Endodermal cell (in vitro differentiated cells): ENCODE measurements at regions not wholly inside any gene's neighbourhood (a gene's known extent, or its start where the extent isn't known, plus 50 kb on each side); places are given as distances from the start of the nearest gene placed in this dataset.
A peak's percentile ranks its signal among the peaks of the same experiment; 100 is the strongest.

Experiments
- DNase-seq: peaks from one replicate; pipeline ENCODE4 v3.0.0-alpha.2; 2017
- H3K27ac ChIP-seq: 2 replicates; pipeline ENCODE4 v1.5.1; 2013; ENCODE audit warnings: mild to moderate bottlenecking, low read depth, low read length, moderate library complexity
- H3K27me3 ChIP-seq: 2 replicates; pipeline ENCODE4 v1.6.1; 2013; ENCODE audit warnings: mild to moderate bottlenecking, low read length, moderate library complexity; ENCODE audit not compliant: insufficient read depth, control insufficient read depth, poor library complexity, severe bottlenecking
- H3K36me3 ChIP-seq: 2 replicates; pipeline ENCODE4 v1.7.0; 2013; ENCODE audit warnings: mild to moderate bottlenecking, low read length, moderate library complexity; ENCODE audit not compliant: control insufficient read depth, insufficient read depth
- H3K4me1 ChIP-seq: one replicate; pipeline ENCODE4 v1.7.0; 2013; ENCODE audit warnings: low read length; ENCODE audit not compliant: control insufficient read depth, insufficient read depth
- H3K4me3 ChIP-seq: 2 replicates; pipeline ENCODE4 v1.5.1; 2013; ENCODE audit warnings: mild to moderate bottlenecking, low read length, moderate library complexity
- H3K9ac ChIP-seq: 2 replicates; pipeline ENCODE4 v1.6.1; 2013; ENCODE audit warnings: mild to moderate bottlenecking, low read length, moderate library complexity; ENCODE audit not compliant: poor library complexity, severe bottlenecking; ENCODE audit errors: extremely low read depth
- H3K9me3 ChIP-seq: 2 replicates; pipeline ENCODE4 v1.6.1; 2013; ENCODE audit warnings: mild to moderate bottlenecking, low read length, moderate library complexity; ENCODE audit not compliant: control insufficient read depth
- H3K27ac Mint-ChIP-seq: 2 replicates; pipeline ENCODE4 v1.8.0; 2020; ENCODE audit warnings: mixed read lengths
- H3K27me3 Mint-ChIP-seq: 2 replicates; pipeline ENCODE4 v1.8.0; 2021; ENCODE audit warnings: mild to moderate bottlenecking, mixed read lengths; ENCODE audit not compliant: insufficient read depth
- H3K36me3 Mint-ChIP-seq: 2 replicates; pipeline ENCODE4 v1.8.0; 2020; ENCODE audit warnings: low read depth, mixed read lengths
- H3K4me1 Mint-ChIP-seq: 2 replicates; pipeline ENCODE4 v1.8.0; 2020; ENCODE audit warnings: mixed read lengths
- H3K4me3 Mint-ChIP-seq: 2 replicates; pipeline ENCODE4 v1.8.0; 2020; ENCODE audit warnings: mild to moderate bottlenecking, moderate library complexity, mixed read lengths
- H3K9me3 Mint-ChIP-seq: 2 replicates; pipeline ENCODE4 v1.8.0; 2020; ENCODE audit warnings: mild to moderate bottlenecking, mixed read lengths
- WGBS, 2 experiments: methylation state at CpG; one replicate each; pipeline versions ENCODE4 v1.1.5 to v1.1.7; 2013; ENCODE audit warnings: missing lambda C conversion rate in 2 of 2, mixed read lengths in 1 of 2; ENCODE audit not compliant: insufficient coverage in 1 of 2, insufficient read length in 1 of 2; 5-methylcytosine and 5-hydroxymethylcytosine counted together
- TF ChIP-seq, protein P1 (sequence below): fragments of 200-600 bp; sonication (generic); conservative IDR thresholded peaks from 2 replicates; pipeline ENCODE4 v1.5.0; 2021; ENCODE audit warnings: antibody characterized with exemption, mild to moderate bottlenecking

DNA sequence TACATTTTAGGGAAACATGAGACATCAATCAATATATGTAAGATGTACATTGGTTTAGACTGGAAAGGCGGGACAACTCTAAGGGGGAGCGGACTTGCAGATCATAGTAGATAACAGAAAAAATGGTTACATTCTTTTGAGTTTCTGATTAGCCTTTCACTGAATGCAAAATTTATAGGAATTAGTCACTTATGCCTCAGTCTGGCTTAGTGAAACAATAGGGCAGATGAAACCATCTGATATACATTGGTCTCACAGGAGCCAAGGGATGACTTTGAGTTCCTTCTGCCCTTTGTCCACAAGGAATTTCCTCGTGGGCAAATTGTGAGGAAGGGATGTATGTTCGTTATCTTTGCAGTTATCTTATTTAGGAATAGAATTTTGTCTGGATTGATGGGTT, 128.2 kb downstream of the ARSF start:
- Histone ChIP-seq H3K27me3 (no peaks in the 10 kb centered on the region), H3K9me3 (no peaks in the 10 kb centered on the region), H3K27ac (no peak overlapping the region), H3K4me3 (no peak overlapping the region), H3K4me1 (no peaks in the 10 kb centered on the region), H3K36me3 (no peaks in the 10 kb centered on the region), H3K9ac (no peak overlapping the region)
- Mint-ChIP-seq H3K9me3 (no peaks in the 10 kb centered on the region), H3K4me1 (peaks cover 3% of the 10 kb centered on the region), H3K36me3 (no peaks in the 10 kb centered on the region), H3K4me3 (no peak overlapping the region), H3K27ac (no peak overlapping the region), H3K27me3 (peaks cover 1% of the 10 kb centered on the region)
- WGBS, 2 experiments, result 90% methylated on average over 4 of the region's 4 CpGs; no CpG with 5 or more reads in 1 of the 2 experiments
- TF ChIP-seq, protein P1, sequence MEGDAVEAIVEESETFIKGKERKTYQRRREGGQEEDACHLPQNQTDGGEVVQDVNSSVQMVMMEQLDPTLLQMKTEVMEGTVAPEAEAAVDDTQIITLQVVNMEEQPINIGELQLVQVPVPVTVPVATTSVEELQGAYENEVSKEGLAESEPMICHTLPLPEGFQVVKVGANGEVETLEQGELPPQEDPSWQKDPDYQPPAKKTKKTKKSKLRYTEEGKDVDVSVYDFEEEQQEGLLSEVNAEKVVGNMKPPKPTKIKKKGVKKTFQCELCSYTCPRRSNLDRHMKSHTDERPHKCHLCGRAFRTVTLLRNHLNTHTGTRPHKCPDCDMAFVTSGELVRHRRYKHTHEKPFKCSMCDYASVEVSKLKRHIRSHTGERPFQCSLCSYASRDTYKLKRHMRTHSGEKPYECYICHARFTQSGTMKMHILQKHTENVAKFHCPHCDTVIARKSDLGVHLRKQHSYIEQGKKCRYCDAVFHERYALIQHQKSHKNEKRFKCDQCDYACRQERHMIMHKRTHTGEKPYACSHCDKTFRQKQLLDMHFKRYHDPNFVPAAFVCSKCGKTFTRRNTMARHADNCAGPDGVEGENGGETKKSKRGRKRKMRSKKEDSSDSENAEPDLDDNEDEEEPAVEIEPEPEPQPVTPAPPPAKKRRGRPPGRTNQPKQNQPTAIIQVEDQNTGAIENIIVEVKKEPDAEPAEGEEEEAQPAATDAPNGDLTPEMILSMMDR, result no peak
- no peak for DNase-seq

- TF ChIP-seq, protein P1, result no peak
- H3K36me3 Mint-ChIP-seq, result no peaks in the 10 kb centered on the region
- no peak overlapping the region for H3K27ac ChIP-seq
- no peak for DNase-seq
- no peak overlapping the region for H3K9ac ChIP-seq
- H3K27me3 Mint-ChIP-seq, result peaks cover 1% of the 10 kb centered on the region
- H3K9me3 ChIP-seq, result no peaks in the 10 kb centered on the region
- no peaks in the 10 kb centered on the region for H3K27me3 ChIP-seq
- H3K4me1 Mint-ChIP-seq, result peaks cover 3% of the 10 kb centered on the region
- H3K9me3 Mint-ChIP-seq, result no peaks in the 10 kb centered on the region
- H3K4me3 ChIP-seq, result no peak overlapping the region
- 95% methylated on average over 3 of the region's 4 CpGs; no CpG with 5 or more reads in 1 of the 2 experiments for WGBS, 2 experiments
- no peaks in the 10 kb centered on the region for H3K4me1 ChIP-seq
- H3K4me3 Mint-ChIP-seq, result no peak overlapping the region
- no peaks in the 10 kb centered on the region for H3K36me3 ChIP-seq
- H3K27ac Mint-ChIP-seq, result no peak overlapping the region
Observed at GRCh38 chrX:3167771-3168170, 126.5 kb downstream of the ARSF start.

GRCh38 chrX:3166670-3167455, 125.6 kb downstream of the ARSF start:
- WGBS, 2 experiments, result 71% methylated on average over 9 of the region's 11 CpGs; no CpG with 5 or more reads in 1 of the 2 experiments
- Histone ChIP-seq H3K9me3 (no peaks in the 10 kb centered on the region), H3K36me3 (no peaks in the 10 kb centered on the region), H3K4me1 (no peaks in the 10 kb centered on the region), H3K27ac (peak overlapping the region; percentile 30), H3K27me3 (no peaks in the 10 kb centered on the region), H3K9ac (no peak overlapping the region), H3K4me3 (no peak overlapping the region)
- Mint-ChIP-seq H3K36me3 (no peaks in the 10 kb centered on the region), H3K9me3 (no peaks in the 10 kb centered on the region), H3K27ac (no peak overlapping the region), H3K4me3 (no peak overlapping the region), H3K4me1 (peaks cover 3% of the 10 kb centered on the region), H3K27me3 (no peaks in the 10 kb centered on the region)
- DNase-seq, result no peak
- TF ChIP-seq, protein P1, result no peak
